ENCODE measurements at regions not wholly inside any gene's neighbourhood (a gene's known extent, or its start where the extent isn't known, plus 50 kb on each side); places are given as distances from the start of the nearest gene placed in this dataset.

DNA sequence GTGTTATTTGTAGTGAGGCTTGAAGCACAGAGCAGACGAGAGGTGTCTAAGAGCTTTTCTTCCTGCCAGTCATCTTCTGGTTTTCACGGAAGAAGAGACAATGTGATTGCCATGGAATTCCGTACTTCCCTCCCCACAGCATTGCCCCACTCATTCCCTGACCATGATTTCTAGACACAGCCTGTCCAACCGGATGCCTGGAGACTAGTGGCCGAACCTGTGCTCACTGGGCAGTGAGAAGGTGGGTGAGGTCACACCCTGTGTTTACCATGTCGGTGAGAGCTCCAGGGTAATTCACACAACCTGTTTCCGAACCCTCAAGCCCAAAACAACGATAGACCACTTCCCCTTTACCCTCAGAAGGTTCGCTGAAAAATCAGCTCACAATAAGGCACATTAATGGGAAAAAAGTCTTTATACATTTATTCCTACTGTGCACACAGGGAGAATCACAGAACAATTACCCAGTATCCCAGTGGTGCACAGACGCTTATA, 271.9 kb upstream of the FMN2 start:
- no peak for TF ChIP-seq CTCF (IDR thresholded peaks at IDR 0.05)
- TF ChIP-seq POLR2AphosphoS5 (IDR thresholded peaks at IDR 0.05; ENCODE audit: low read depth, low read length) = no peak
- no peak for TF ChIP-seq SIN3A (IDR thresholded peaks at IDR 0.05; ENCODE audit: borderline replicate concordance, insufficient read depth, low read depth, low read length)
- no peak for TF ChIP-seq TCF7L2 (IDR thresholded peaks at IDR 0.05; ENCODE audit: low read depth, low read length)
- TF ChIP-seq, protein P1, sequence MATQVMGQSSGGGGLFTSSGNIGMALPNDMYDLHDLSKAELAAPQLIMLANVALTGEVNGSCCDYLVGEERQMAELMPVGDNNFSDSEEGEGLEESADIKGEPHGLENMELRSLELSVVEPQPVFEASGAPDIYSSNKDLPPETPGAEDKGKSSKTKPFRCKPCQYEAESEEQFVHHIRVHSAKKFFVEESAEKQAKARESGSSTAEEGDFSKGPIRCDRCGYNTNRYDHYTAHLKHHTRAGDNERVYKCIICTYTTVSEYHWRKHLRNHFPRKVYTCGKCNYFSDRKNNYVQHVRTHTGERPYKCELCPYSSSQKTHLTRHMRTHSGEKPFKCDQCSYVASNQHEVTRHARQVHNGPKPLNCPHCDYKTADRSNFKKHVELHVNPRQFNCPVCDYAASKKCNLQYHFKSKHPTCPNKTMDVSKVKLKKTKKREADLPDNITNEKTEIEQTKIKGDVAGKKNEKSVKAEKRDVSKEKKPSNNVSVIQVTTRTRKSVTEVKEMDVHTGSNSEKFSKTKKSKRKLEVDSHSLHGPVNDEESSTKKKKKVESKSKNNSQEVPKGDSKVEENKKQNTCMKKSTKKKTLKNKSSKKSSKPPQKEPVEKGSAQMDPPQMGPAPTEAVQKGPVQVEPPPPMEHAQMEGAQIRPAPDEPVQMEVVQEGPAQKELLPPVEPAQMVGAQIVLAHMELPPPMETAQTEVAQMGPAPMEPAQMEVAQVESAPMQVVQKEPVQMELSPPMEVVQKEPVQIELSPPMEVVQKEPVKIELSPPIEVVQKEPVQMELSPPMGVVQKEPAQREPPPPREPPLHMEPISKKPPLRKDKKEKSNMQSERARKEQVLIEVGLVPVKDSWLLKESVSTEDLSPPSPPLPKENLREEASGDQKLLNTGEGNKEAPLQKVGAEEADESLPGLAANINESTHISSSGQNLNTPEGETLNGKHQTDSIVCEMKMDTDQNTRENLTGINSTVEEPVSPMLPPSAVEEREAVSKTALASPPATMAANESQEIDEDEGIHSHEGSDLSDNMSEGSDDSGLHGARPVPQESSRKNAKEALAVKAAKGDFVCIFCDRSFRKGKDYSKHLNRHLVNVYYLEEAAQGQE (IDR thresholded peaks at IDR 0.05; ENCODE audit: insufficient read depth in 1 of 2, low read depth in 2 of 2, low read length in 1 of 2) = no peak
